HepG2 (cell line): ENCODE measurements at regions not wholly inside any gene's neighbourhood (a gene's known extent, or its start where the extent isn't known, plus 50 kb on each side); places are given as distances from the start of the nearest gene placed in this dataset.
"Not testable (repeated sequence)": the region's sequence is repeated elsewhere in the genome, so short reads cannot be mapped to it uniquely, and the experiment has no call there.

Experiments used
- ATAC-seq: fragments of 200-7000 bp; cut with Tn5 transposase; 3 replicates; pipeline ENCODE4 v1.9.1; 2020; ENCODE audit warnings: mild to moderate bottlenecking, moderate library complexity
- BruUV-seq: library from RNA; stranded (reverse); fragments of 400-500 nt; replicated peaks from 2 replicates; lab custom pipeline; 2021; lab: Mats Ljungman, UMichigan
- CTCF ChIA-PET: fragments of 300-600 bp; formaldehyde crosslinking; extraction: SDS; loops from one replicate; lab custom pipeline; 2021; ENCODE audit warnings: low total read pairs, inconsistent platforms, low intra/inter-chr PET ratio; lab: Yijun Ruan, JAX
- POLR2A ChIA-PET: fragments of 350-600 bp; sonication (Branson Sonifier 250); formaldehyde crosslinking; loops from one replicate; lab custom pipeline; 2020; ENCODE audit warnings: antibody characterized with exemption, inconsistent platforms; lab: Yijun Ruan, JAX
- DNase-seq: peaks from one replicate; pipeline ENCODE4 v3.0.0-alpha.2; 2015; ENCODE audit warnings: low spot score
- FAIRE-seq: peaks from 3 replicates; lab custom pipeline; 2011; peaks lifted over from hg19 to GRCh38; lab: Jason Lieb, UNC
- H2AFZ ChIP-seq: one replicate; pipeline ENCODE4 v1.6.1; 2011; ENCODE audit warnings: low read length, inconsistent platforms
- H3K27ac ChIP-seq: fragments of 300-600 bp; 3 replicates; pipeline ENCODE4 v1.8.0; 2011; ENCODE audit warnings: mixed run types, mild to moderate bottlenecking, mixed read lengths, low read length, inconsistent platforms; ENCODE audit not compliant: insufficient read depth; ENCODE audit errors: extremely low read length
- H3K27me3 ChIP-seq, 2 experiments: fragments of 200-600 bp in 1 of 2; 2 replicates in 1 of 2; 3 replicates in 1 of 2; pipeline versions ENCODE4 v1.6.0 to v1.8.0; 2011; ENCODE audit warnings: low read length in 2 of 2, mild to moderate bottlenecking in 2 of 2, moderate library complexity in 2 of 2, inconsistent platforms in 1 of 2; ENCODE audit not compliant: insufficient read depth in 2 of 2, control insufficient read depth in 1 of 2
- H3K36me3 ChIP-seq, 2 experiments: fragments of 200-600 bp in 1 of 2; replicated peaks in 1 of 2; 2 replicates in 1 of 2; 3 replicates in 1 of 2; pipeline versions ENCODE4 v1.5.1 to v1.8.0; 2011; ENCODE audit warnings: low read length in 2 of 2, inconsistent platforms in 1 of 2; ENCODE audit not compliant: insufficient read depth in 2 of 2, control insufficient read depth in 1 of 2
- H3K4me1 ChIP-seq: 2 replicates; pipeline ENCODE4 v1.5.1; 2012; ENCODE audit warnings: low read length, inconsistent platforms; ENCODE audit not compliant: insufficient read depth
- H3K4me2 ChIP-seq: 2 replicates; pipeline ENCODE4 v1.6.0; 2011; ENCODE audit warnings: low read depth, low read length, inconsistent platforms
- H3K4me3 ChIP-seq, 3 experiments: fragments of 200-600 bp in 1 of 3; sonication (generic), shearing (Covaris generic) in 1 of 3; replicated peaks in 1 of 3; 2 replicates each; pipeline ENCODE4 v1.5.1; 2011 to 2016; ENCODE audit warnings: low read length in 3 of 3, inconsistent platforms in 2 of 3, low read depth in 2 of 3, mild to moderate bottlenecking in 2 of 3, control low read depth in 1 of 3, mixed read lengths in 1 of 3; ENCODE audit not compliant: insufficient read depth in 1 of 3
- H3K79me2 ChIP-seq: one replicate; pipeline ENCODE4 v1.6.1; 2011; ENCODE audit warnings: low read length, inconsistent platforms; ENCODE audit not compliant: insufficient read depth
- H3K9ac ChIP-seq: 2 replicates; pipeline ENCODE4 v1.6.0; 2011; ENCODE audit warnings: mild to moderate bottlenecking, low read depth, low read length, inconsistent platforms; ENCODE audit not compliant: insufficient read depth
- H3K9me3 ChIP-seq: 2 replicates; pipeline ENCODE4 v1.5.1; 2012; ENCODE audit warnings: mild to moderate bottlenecking, low read length
- H4K20me1 ChIP-seq: 2 replicates; pipeline ENCODE4 v1.6.0; 2011; ENCODE audit warnings: inconsistent platforms, mild to moderate bottlenecking, low read length, moderate library complexity; ENCODE audit not compliant: insufficient read depth
- CEBPB ChIP-seq: IDR thresholded peaks from 2 replicates; pipeline ENCODE4 v1.6.1; 2011; ENCODE audit warnings: low read depth, low read length, improper control_type of control experiment, borderline replicate concordance
- SIX1 ChIP-seq: sonication (generic); formaldehyde crosslinking; IDR thresholded peaks from 2 replicates; pipeline ENCODE4 v1.4.0; 2020; ENCODE audit warnings: missing genetic modification reagents, borderline replicate concordance
- ZFP36 ChIP-seq: fragments of 150-350 bp; IDR thresholded peaks from 2 replicates; pipeline ENCODE4 v1.6.1; 2018; ENCODE audit warnings: borderline replicate concordance, low read length, low read depth; ENCODE audit not compliant: partially characterized antibody
- WGBS: methylation state at CpG from one replicate; pipeline ENCODE4 v1.1.6; 2017; ENCODE audit warnings: low lambda C conversion rate; 5-methylcytosine and 5-hydroxymethylcytosine counted together
- in situ Hi-C: cut with HindIII; loops from 2 replicates; pipeline ENCODE4 v1.10.0; 2017; ENCODE audit warnings: low pct_unique_long_range_greater_than_20kb; ENCODE audit not compliant: extremely low pct_ligation_motif_present
- intact Hi-C: fragments of 100-400 bp; cut with micrococcal nuclease; formaldehyde crosslinking; loops from one replicate; pipeline ENCODE4 v1.10.0; 2022; ENCODE audit not compliant: unreplicated experiment

DNA sequence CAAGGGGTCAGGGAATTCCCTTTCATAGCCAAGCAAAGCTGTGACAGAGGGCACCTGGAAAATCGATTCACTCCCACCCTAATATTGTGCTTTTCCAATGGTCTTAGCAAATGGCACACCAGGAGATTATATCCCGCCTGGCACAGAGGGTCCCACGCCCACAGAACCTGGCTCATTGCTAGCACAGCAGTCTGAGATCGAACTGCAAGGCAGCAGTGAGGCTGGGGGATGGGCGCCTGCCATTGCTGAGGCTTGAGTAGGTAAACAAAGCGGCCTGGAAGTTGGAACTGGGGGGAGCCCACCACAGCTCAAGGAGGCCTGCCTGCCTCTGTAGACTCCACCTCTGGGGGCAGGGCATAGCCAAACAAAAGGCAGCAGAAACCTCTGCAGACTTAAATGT is 72.7 kb upstream of the EPHA3 start:
- H3K4me3 ChIP-seq, H4K20me1 ChIP-seq, BruUV-seq, intact Hi-C loops, DNase-seq, H3K4me1 ChIP-seq, in situ Hi-C loops, H3K27ac ChIP-seq, FAIRE-seq, H3K36me3 ChIP-seq, H3K27me3 ChIP-seq, H3K79me2 ChIP-seq, CTCF ChIA-PET, H2AFZ ChIP-seq, H3K9ac ChIP-seq, POLR2A ChIA-PET, H3K9me3 ChIP-seq, ATAC-seq, H3K4me2 ChIP-seq: not testable (repeated sequence)
- WGBS = no CpG with 5 or more reads among the region's 6 CpGs

DNA sequence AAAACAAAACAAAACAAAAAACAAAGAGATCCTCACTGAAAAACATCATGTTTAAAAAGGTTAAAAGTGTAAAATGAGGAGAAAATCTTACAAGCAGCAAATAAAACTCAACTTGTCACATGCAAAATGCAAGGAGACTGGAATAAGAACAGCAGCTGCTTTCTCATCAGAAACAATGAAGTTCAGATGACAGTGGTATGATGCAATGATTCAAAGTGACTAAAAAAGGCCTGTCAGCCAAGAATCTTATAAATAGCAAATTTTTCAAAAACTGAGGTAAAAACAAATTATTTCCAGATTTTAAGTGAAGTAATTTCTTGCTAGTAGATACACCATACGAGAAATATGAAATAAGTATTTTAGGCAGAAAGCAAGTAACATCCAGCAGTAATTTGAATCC is 68.6 kb upstream of the EPHA3 start:
- ATAC-seq = no peak
- Histone ChIP-seq H3K9ac (no peak overlapping the region), H3K27me3 (no peaks in the 10 kb centered on the region)
- TF ChIP-seq SIX1 (CRISPR knock-in tag) (no peak), CEBPB (peak; percentile 32; the same call in 1 of the 2 replicates), ZFP36 (no peak)
- TF ChIP-seq, all 625 proteins: peak for 1
- BruUV-seq = no TSS peak
- DNase-seq = no peak
- ChIA-PET CTCF (no interaction called here), POLR2A (no interaction called here)
- in situ Hi-C loops (no loop called here), intact Hi-C loops (no loop called here)
- Histone ChIP-seq H3K9me3 (no peaks in the 10 kb centered on the region), H3K27ac (no peak overlapping the region), H3K4me2 (no peak overlapping the region), H3K79me2 (no peaks in the 10 kb centered on the region), H4K20me1 (no peaks in the 10 kb centered on the region), H3K36me3 (no peaks in the 10 kb centered on the region), H3K4me3 (no peak overlapping the region), H2AFZ (no peak overlapping the region), H3K4me1 (no peaks in the 10 kb centered on the region)
- WGBS = 14% methylated on average over 1 of the region's 1 CpG
- no peak for FAIRE-seq
